ENCODE measurements at regions not wholly inside any gene's neighbourhood (a gene's known extent, or its start where the extent isn't known, plus 50 kb on each side); places are given as distances from the start of the nearest gene placed in this dataset.

GRCh38 chrX:38927592-38927991 lies 126.3 kb downstream of the MID1IP1 start:
- H2AK5ac ChIP-seq (ENCODE audit: low read depth, low read length), result no peak overlapping the region
- no peaks in the 10 kb centered on the region for H3K9me3 ChIP-seq (ENCODE audit: control insufficient read depth, insufficient read depth, low read length)
- DNase-seq (no peak), ATAC-seq (ENCODE audit: low read depth) (no peak)
- H4K20me1 ChIP-seq (ENCODE audit: insufficient read depth, low read length), result no peaks in the 10 kb centered on the region
- BruUV-seq (replicated peaks), result no TSS peak
- no peak overlapping the region for H3K18ac ChIP-seq (ENCODE audit: low read depth, low read length)
- H4K8ac ChIP-seq (ENCODE audit: low read depth in 2 of 2, low read length in 2 of 2), result no peak overlapping the region
- no peak overlapping the region for H2BK5ac ChIP-seq (ENCODE audit: low read depth, low read length, poor library complexity, severe bottlenecking)
- no peak overlapping the region for H3K4me3 ChIP-seq (ENCODE audit: insufficient read depth, low read depth, low read length)
- H2AFZ ChIP-seq (replicated peaks; ENCODE audit: low read length, poor library complexity), result no peak overlapping the region
- H2BK15ac ChIP-seq (ENCODE audit: low read depth, low read length), result no peak overlapping the region
- no peak overlapping the region for H3K9ac ChIP-seq (ENCODE audit: low read depth, low read length)
- peaks cover 3% of the 10 kb centered on the region; the same call in 1 of the 2 replicates for H3K9me1 ChIP-seq (ENCODE audit: insufficient read depth, low read length)
- no peak overlapping the region for H3K23ac ChIP-seq (ENCODE audit: low read depth, low read length)
- no peaks in the 10 kb centered on the region for H3K36me3 ChIP-seq (ENCODE audit: control insufficient read depth, insufficient read depth, low read length)
- H3K14ac ChIP-seq (replicated peaks; ENCODE audit: low read depth, low read length), result no peak overlapping the region
- no peak overlapping the region for H3K56ac ChIP-seq (ENCODE audit: extremely low read depth, insufficient read depth, low read length)
- dilution Hi-C loops (cut with HindIII; ENCODE audit: low sequenced_read_pairs, unreplicated experiment) (no loop called here), in situ Hi-C loops (cut with MboI; ENCODE audit: low sequenced_read_pairs) (no loop called here), intact Hi-C loops (cut with micrococcal nuclease) (no loop called here)
- no peak overlapping the region for H2AK9ac ChIP-seq (replicated peaks; ENCODE audit: low read depth, low read length, poor library complexity)
- H3K4ac ChIP-seq (ENCODE audit: low read depth, low read length), result no peak overlapping the region
- H3K27ac ChIP-seq (ENCODE audit: insufficient read depth, low read length), result no peak overlapping the region
- H4K91ac ChIP-seq (ENCODE audit: insufficient read depth, low read depth, low read length), result no peak overlapping the region
- 53% methylated on average over 2 of the region's 3 CpGs; no CpG with 5 or more reads in 1 of the 2 experiments for WGBS, 2 experiments (ENCODE audit: extremely low coverage in 2 of 2, insufficient read length in 1 of 2)
- CTCF ChIA-PET, result no interaction called here
- POLR2A ChIA-PET (ENCODE audit: unreplicated experiment), result no interaction called here
- no peaks in the 10 kb centered on the region; the same call in 1 of the 2 replicates for H3K4me1 ChIP-seq (ENCODE audit: control insufficient read depth, insufficient read depth, low read length)
- no peak for TF ChIP-seq CEBPB (IDR thresholded peaks at IDR 0.05; ENCODE audit: low read depth, low read length)
- no peak for TF ChIP-seq SMC3 (IDR thresholded peaks at IDR 0.05; ENCODE audit: low read depth, low read length)
- no peak overlapping the region for H4K5ac ChIP-seq (ENCODE audit: low read depth, low read length)
- H3K4me2 ChIP-seq (ENCODE audit: low read depth, low read length), result no peak overlapping the region
- no peak overlapping the region for H2BK20ac ChIP-seq (ENCODE audit: low read depth, low read length)
- peaks cover 5% of the 10 kb centered on the region; the same call in 1 of the 2 replicates for H3K27me3 ChIP-seq (ENCODE audit: control insufficient read depth, insufficient read depth, low read length)
- no peaks in the 10 kb centered on the region for H3K79me1 ChIP-seq (ENCODE audit: low read depth in 1 of 2, low read length in 2 of 2)
- H2BK120ac ChIP-seq (ENCODE audit: low read depth, low read length), result no peak overlapping the region

Measured in IMR-90 (cell line).